Lower leg skin (tissue), 4 donors: ENCODE measurements at regions not wholly inside any gene's neighbourhood (a gene's known extent, or its start where the extent isn't known, plus 50 kb on each side); places are given as distances from the start of the nearest gene placed in this dataset.

Experiments used
- DNase-seq, 2 donors: peaks; one replicate each; pipeline ENCODE4 v3.0.0-alpha.2; 2019; ENCODE audit warnings: low spot score in 2 of 2
- H3K4me3 ChIP-seq: fragments of 200-600 bp; sonication (generic); 2 replicates; pipeline ENCODE4 v1.5.1; 2017; ENCODE audit warnings: mild to moderate bottlenecking, low read depth; ENCODE audit not compliant: poor library complexity, severe bottlenecking
- CTCF ChIP-seq, 3 donors: fragments of 450-650 bp; IDR thresholded peaks; one replicate each; pipeline ENCODE4 v1.5.1; 2016; ENCODE audit warnings: antibody characterized with exemption in 3 of 3, mild to moderate bottlenecking in 3 of 3, moderate library complexity in 2 of 3
- POLR2A ChIP-seq, 2 donors: fragments of 450-650 bp; IDR thresholded peaks; one replicate each; pipeline ENCODE4 v1.6.1; 2016 to 2017; ENCODE audit warnings: antibody characterized with exemption in 2 of 2, mild to moderate bottlenecking in 1 of 2, moderate library complexity in 1 of 2
- WGBS, 2 donors: methylation state at CpG; one replicate each; pipeline ENCODE4 v1.1.5; 2018; 5-methylcytosine and 5-hydroxymethylcytosine counted together
- intact Hi-C: fragments of 100-400 bp; cut with DNase I; formaldehyde crosslinking; loops from one replicate; pipeline ENCODE4 v1.15.0; 2023; ENCODE audit warnings: low total_unique reads

- H3K4me3 ChIP-seq = no peak overlapping the region
- no peak for DNase-seq
- intact Hi-C loops = no loop called here
- no peak for TF ChIP-seq CTCF (IDR thresholded peaks at IDR 0.05)
- TF ChIP-seq POLR2A (IDR thresholded peaks at IDR 0.05) = no peak
- 87% methylated on average over 7 of the region's 7 CpGs for WGBS, 2 donors
These were observed 141.6 kb downstream of the LARP7 start for GRCh38 chr4:112778520-112778919.

GRCh38 chr4:112793033-112793432, 156.1 kb downstream of the LARP7 start:
- no peak for DNase-seq
- 66 to 94% methylated on average over 2 of the region's 2 CpGs for WGBS, 2 donors
- no peak overlapping the region for H3K4me3 ChIP-seq
- intact Hi-C loops = no loop called here
- no peak for TF ChIP-seq CTCF (IDR thresholded peaks at IDR 0.05)
- no peak for TF ChIP-seq POLR2A (IDR thresholded peaks at IDR 0.05)

GRCh38 chr4:112800001-112800400, 163.1 kb downstream of the LARP7 start:
- intact Hi-C loops = no loop called here
- DNase-seq = no peak
- 95% methylated on average over 5 of the region's 5 CpGs for WGBS, 2 donors
- no peak for TF ChIP-seq POLR2A (IDR thresholded peaks at IDR 0.05)
- TF ChIP-seq CTCF (IDR thresholded peaks at IDR 0.05) = no peak
- H3K4me3 ChIP-seq = no peak overlapping the region

GRCh38 chr4:112801341-112801740, 164.4 kb downstream of the LARP7 start:
- intact Hi-C loops = no loop called here
- no peak for TF ChIP-seq POLR2A (IDR thresholded peaks at IDR 0.05)
- TF ChIP-seq CTCF (IDR thresholded peaks at IDR 0.05) = no peak
- no peak overlapping the region for H3K4me3 ChIP-seq
- DNase-seq = no peak

- no peak for TF ChIP-seq POLR2A (IDR thresholded peaks at IDR 0.05)
- WGBS, 2 donors = 63 to 74% methylated on average over 6 of the region's 6 CpGs
- intact Hi-C loops = no loop called here
- DNase-seq = no peak
- no peak overlapping the region for H3K4me3 ChIP-seq
These were observed 165.8 kb downstream of the LARP7 start for GRCh38 chr4:112802780-112803179.

- DNase-seq = no peak
- 79 to 86% methylated on average over 2 of the region's 2 CpGs for WGBS, 2 donors
- no peak overlapping the region for H3K4me3 ChIP-seq
- intact Hi-C loops = no loop called here
- TF ChIP-seq POLR2A (IDR thresholded peaks at IDR 0.05) (no peak), CTCF (IDR thresholded peaks at IDR 0.05) (no peak)
These were observed 170.1 kb downstream of the LARP7 start for GRCh38 chr4:112807083-112807482.
